ENCODE measurements at regions not wholly inside any gene's neighbourhood (a gene's known extent, or its start where the extent isn't known, plus 50 kb on each side); places are given as distances from the start of the nearest gene placed in this dataset.

- Histone ChIP-seq H2BK12ac (ENCODE audit: low read length) (no peak overlapping the region), H3K14ac (ENCODE audit: low read length) (no peak overlapping the region), H4K91ac (ENCODE audit: low read depth, low read length) (no peak overlapping the region), H4K12ac (ENCODE audit: low read depth, low read length) (no peak overlapping the region), H2BK5ac (ENCODE audit: low read depth, low read length, poor library complexity) (no peak overlapping the region), H2AFZ (ENCODE audit: insufficient read depth, low read length, poor library complexity) (no peak overlapping the region), H3K27ac (ENCODE audit: low read depth, low read length) (no peak overlapping the region), H3K27me3 (ENCODE audit: insufficient read depth, low read length) (no peaks in the 10 kb centered on the region), H3K4me2 (ENCODE audit: low read length) (no peak overlapping the region), H4K8ac (ENCODE audit: low read depth, low read length) (no peak overlapping the region), H3K36me3 (ENCODE audit: control insufficient read depth in 1 of 2, insufficient read depth in 2 of 2, low read length in 2 of 2) (no peaks in the 10 kb centered on the region), H2BK120ac (ENCODE audit: insufficient read depth, low read length, poor library complexity) (no peak overlapping the region), H3K23ac (ENCODE audit: low read length) (no peak overlapping the region), H3K9ac (ENCODE audit: low read length) (no peak overlapping the region), H3K4me3 (ENCODE audit: low read depth, low read length) (no peak overlapping the region), H3K79me1 (ENCODE audit: low read length) (no peaks in the 10 kb centered on the region), H2AK5ac (ENCODE audit: low read length) (no peak overlapping the region), H3K9me3 (ENCODE audit: insufficient read depth, low read depth, low read length) (no peaks in the 10 kb centered on the region), H3K18ac (ENCODE audit: low read length) (no peak overlapping the region), H3K4ac (ENCODE audit: low read depth, low read length) (no peak overlapping the region), H3K4me1 (ENCODE audit: control insufficient read depth in 1 of 2, insufficient read depth in 2 of 2, low read length in 2 of 2) (no peaks in the 10 kb centered on the region), H3K79me2 (ENCODE audit: control insufficient read depth, insufficient read depth, low read length, poor library complexity) (no peaks in the 10 kb centered on the region)
- WGBS (ENCODE audit: extremely low coverage, insufficient coverage, insufficient read length): no CpG with 5 or more reads among the region's 9 CpGs
- DNase-seq: no peak
Observed at GRCh38 chr2:120565929-120566328, 169.7 kb upstream of the GLI2 start.

- Histone ChIP-seq H4K8ac (ENCODE audit: low read depth, low read length) (no peak overlapping the region), H2AFZ (ENCODE audit: insufficient read depth, low read length, poor library complexity) (no peak overlapping the region), H3K18ac (ENCODE audit: low read length) (no peak overlapping the region), H3K4me3 (ENCODE audit: low read depth, low read length) (no peak overlapping the region), H4K12ac (ENCODE audit: low read depth, low read length) (no peak overlapping the region), H3K4me2 (ENCODE audit: low read length) (no peak overlapping the region), H3K23ac (ENCODE audit: low read length) (no peak overlapping the region), H3K9ac (ENCODE audit: low read length) (no peak overlapping the region), H3K9me3 (ENCODE audit: insufficient read depth, low read depth, low read length) (no peaks in the 10 kb centered on the region), H3K36me3 (ENCODE audit: control insufficient read depth in 1 of 2, insufficient read depth in 2 of 2, low read length in 2 of 2) (no peaks in the 10 kb centered on the region), H4K91ac (ENCODE audit: low read depth, low read length) (no peak overlapping the region), H2BK5ac (ENCODE audit: low read depth, low read length, poor library complexity) (no peak overlapping the region), H3K79me1 (ENCODE audit: low read length) (no peaks in the 10 kb centered on the region), H2BK120ac (ENCODE audit: insufficient read depth, low read length, poor library complexity) (no peak overlapping the region), H2AK5ac (ENCODE audit: low read length) (no peak overlapping the region), H3K4me1 (ENCODE audit: control insufficient read depth in 1 of 2, insufficient read depth in 2 of 2, low read length in 2 of 2) (no peaks in the 10 kb centered on the region), H3K27ac (ENCODE audit: low read depth, low read length) (no peak overlapping the region), H2BK12ac (ENCODE audit: low read length) (no peak overlapping the region), H3K14ac (ENCODE audit: low read length) (no peak overlapping the region), H3K79me2 (ENCODE audit: control insufficient read depth, insufficient read depth, low read length, poor library complexity) (no peaks in the 10 kb centered on the region), H3K4ac (ENCODE audit: low read depth, low read length) (no peak overlapping the region), H3K27me3 (ENCODE audit: insufficient read depth, low read length) (no peaks in the 10 kb centered on the region)
- no peak for DNase-seq
- no CpG with 5 or more reads among the region's 21 CpGs for WGBS (ENCODE audit: extremely low coverage, insufficient coverage, insufficient read length)
Observed at GRCh38 chr2:120566331-120567035, 169.2 kb upstream of the GLI2 start.

- Histone ChIP-seq H3K79me1 (ENCODE audit: low read length) (no peaks in the 10 kb centered on the region), H3K9ac (ENCODE audit: low read length) (no peak overlapping the region), H3K4ac (ENCODE audit: low read depth, low read length) (no peak overlapping the region), H3K23ac (ENCODE audit: low read length) (no peak overlapping the region), H3K9me3 (ENCODE audit: insufficient read depth, low read depth, low read length) (no peaks in the 10 kb centered on the region), H2BK5ac (ENCODE audit: low read depth, low read length, poor library complexity) (no peak overlapping the region), H3K27ac (ENCODE audit: low read depth, low read length) (no peak overlapping the region), H3K14ac (ENCODE audit: low read length) (no peak overlapping the region), H4K91ac (ENCODE audit: low read depth, low read length) (no peak overlapping the region), H4K12ac (ENCODE audit: low read depth, low read length) (no peak overlapping the region), H3K18ac (ENCODE audit: low read length) (no peak overlapping the region), H2BK12ac (ENCODE audit: low read length) (no peak overlapping the region), H2AK5ac (ENCODE audit: low read length) (no peak overlapping the region), H2BK120ac (ENCODE audit: insufficient read depth, low read length, poor library complexity) (no peak overlapping the region), H4K8ac (ENCODE audit: low read depth, low read length) (no peak overlapping the region), H3K4me3 (ENCODE audit: low read depth, low read length) (no peak overlapping the region), H2AFZ (ENCODE audit: insufficient read depth, low read length, poor library complexity) (no peak overlapping the region), H3K4me2 (ENCODE audit: low read length) (no peak overlapping the region), H3K79me2 (ENCODE audit: control insufficient read depth, insufficient read depth, low read length, poor library complexity) (no peaks in the 10 kb centered on the region), H3K27me3 (ENCODE audit: insufficient read depth, low read length) (no peaks in the 10 kb centered on the region), H3K36me3 (ENCODE audit: control insufficient read depth in 1 of 2, insufficient read depth in 2 of 2, low read length in 2 of 2) (no peaks in the 10 kb centered on the region), H3K4me1 (ENCODE audit: control insufficient read depth in 1 of 2, insufficient read depth in 2 of 2, low read length in 2 of 2) (no peaks in the 10 kb centered on the region)
- WGBS (ENCODE audit: extremely low coverage, insufficient coverage, insufficient read length): no CpG with 5 or more reads among the region's 2 CpGs
- DNase-seq: no peak
Observed at GRCh38 chr2:120567128-120567527, 168.5 kb upstream of the GLI2 start.

- Histone ChIP-seq H3K27ac (ENCODE audit: low read depth, low read length) (no peak overlapping the region), H3K4ac (ENCODE audit: low read depth, low read length) (no peak overlapping the region), H3K36me3 (ENCODE audit: control insufficient read depth in 1 of 2, insufficient read depth in 2 of 2, low read length in 2 of 2) (no peaks in the 10 kb centered on the region), H3K4me3 (ENCODE audit: low read depth, low read length) (no peak overlapping the region), H2BK120ac (ENCODE audit: insufficient read depth, low read length, poor library complexity) (no peak overlapping the region), H4K8ac (ENCODE audit: low read depth, low read length) (no peak overlapping the region), H4K91ac (ENCODE audit: low read depth, low read length) (no peak overlapping the region), H2AK5ac (ENCODE audit: low read length) (no peak overlapping the region), H2AFZ (ENCODE audit: insufficient read depth, low read length, poor library complexity) (no peak overlapping the region), H3K9me3 (ENCODE audit: insufficient read depth, low read depth, low read length) (no peaks in the 10 kb centered on the region), H3K9ac (ENCODE audit: low read length) (no peak overlapping the region), H3K79me1 (ENCODE audit: low read length) (no peaks in the 10 kb centered on the region), H4K12ac (ENCODE audit: low read depth, low read length) (no peak overlapping the region), H3K23ac (ENCODE audit: low read length) (no peak overlapping the region), H3K14ac (ENCODE audit: low read length) (no peak overlapping the region), H3K18ac (ENCODE audit: low read length) (no peak overlapping the region), H3K79me2 (ENCODE audit: control insufficient read depth, insufficient read depth, low read length, poor library complexity) (no peaks in the 10 kb centered on the region), H3K4me1 (ENCODE audit: control insufficient read depth in 1 of 2, insufficient read depth in 2 of 2, low read length in 2 of 2) (no peaks in the 10 kb centered on the region), H2BK12ac (ENCODE audit: low read length) (no peak overlapping the region), H3K27me3 (ENCODE audit: insufficient read depth, low read length) (no peaks in the 10 kb centered on the region), H2BK5ac (ENCODE audit: low read depth, low read length, poor library complexity) (no peak overlapping the region), H3K4me2 (ENCODE audit: low read length) (no peak overlapping the region)
- no CpG with 5 or more reads among the region's 10 CpGs for WGBS (ENCODE audit: extremely low coverage, insufficient coverage, insufficient read length)
- no peak for DNase-seq
Observed at GRCh38 chr2:120568089-120568974, 167.3 kb upstream of the GLI2 start.

All from trophoblast cell (in vitro differentiated cells and primary cell).